WERI-Rb-1 (cell line): ENCODE measurements at regions not wholly inside any gene's neighbourhood (a gene's known extent, or its start where the extent isn't known, plus 50 kb on each side); places are given as distances from the start of the nearest gene placed in this dataset.

Source experiments
- DNase-seq: peaks from one replicate; pipeline ENCODE4 v3.0.0-alpha.2; 2020
- H3K27ac ChIP-seq: fragments of 250-450 bp; sonication (Bioruptor Pico); 2 replicates; pipeline ENCODE4 v1.5.1; 2020; ENCODE audit warnings: mild to moderate bottlenecking, moderate library complexity
- H3K27me3 ChIP-seq: fragments of 250-450 bp; sonication (Bioruptor Pico); 2 replicates; pipeline ENCODE4 v1.5.1; 2021; ENCODE audit warnings: mild to moderate bottlenecking, low read depth, moderate library complexity; ENCODE audit not compliant: insufficient read depth, severe bottlenecking
- H3K36me3 ChIP-seq: fragments of 250-450 bp; sonication (Bioruptor Pico); 2 replicates; pipeline ENCODE4 v1.5.1; 2020; ENCODE audit warnings: mild to moderate bottlenecking, moderate library complexity
- H3K4me3 ChIP-seq: 2 replicates; pipeline ENCODE4 v1.5.1; 2011; ENCODE audit warnings: low read depth, mild to moderate bottlenecking, control low read depth, low read length
- H3K9me3 ChIP-seq: fragments of 250-450 bp; sonication (Bioruptor Pico); 2 replicates; pipeline ENCODE4 v1.5.1; 2021; ENCODE audit warnings: mild to moderate bottlenecking, moderate library complexity; ENCODE audit not compliant: severe bottlenecking
- CTCF ChIP-seq: IDR thresholded peaks from 2 replicates; pipeline ENCODE4 v1.5.1; 2011; ENCODE audit warnings: low read depth, mild to moderate bottlenecking, control low read depth, inconsistent platforms, low read length

- no peak for TF ChIP-seq CTCF
- H3K9me3 ChIP-seq = no peaks in the 10 kb centered on the region
- no peak for DNase-seq
- no peak overlapping the region for H3K4me3 ChIP-seq
- no peaks in the 10 kb centered on the region for H3K27me3 ChIP-seq
- no peak overlapping the region for H3K27ac ChIP-seq
- no peaks in the 10 kb centered on the region for H3K36me3 ChIP-seq
These were observed 221.0 kb downstream of the GLRX3 start for GRCh38 chr10:130357226-130357625.

GRCh38 chr10:130357951-130358350 lies 221.8 kb downstream of the GLRX3 start:
- Histone ChIP-seq H3K4me3 (no peak overlapping the region), H3K36me3 (no peaks in the 10 kb centered on the region), H3K27me3 (no peaks in the 10 kb centered on the region), H3K27ac (no peak overlapping the region), H3K9me3 (no peaks in the 10 kb centered on the region)
- no peak for TF ChIP-seq CTCF
- no peak for DNase-seq

GRCh38 chr10:130358981-130359650 lies 222.9 kb downstream of the GLRX3 start:
- H3K36me3 ChIP-seq = no peaks in the 10 kb centered on the region
- H3K27me3 ChIP-seq = no peaks in the 10 kb centered on the region
- H3K9me3 ChIP-seq = no peaks in the 10 kb centered on the region
- no peak for TF ChIP-seq CTCF
- H3K4me3 ChIP-seq = no peak overlapping the region
- DNase-seq = no peak
- no peak overlapping the region for H3K27ac ChIP-seq

- no peak for TF ChIP-seq CTCF
- no peak overlapping the region for H3K4me3 ChIP-seq
- H3K27ac ChIP-seq = no peak overlapping the region
- DNase-seq = no peak
- no peaks in the 10 kb centered on the region for H3K27me3 ChIP-seq
- no peaks in the 10 kb centered on the region for H3K36me3 ChIP-seq
- no peaks in the 10 kb centered on the region for H3K9me3 ChIP-seq
These were observed 223.5 kb downstream of the GLRX3 start for GRCh38 chr10:130359711-130360110.

GRCh38 chr10:130360826-130361311 lies 224.7 kb downstream of the GLRX3 start:
- Histone ChIP-seq H3K27me3 (no peaks in the 10 kb centered on the region), H3K9me3 (no peaks in the 10 kb centered on the region), H3K27ac (no peak overlapping the region), H3K4me3 (no peak overlapping the region), H3K36me3 (no peaks in the 10 kb centered on the region)
- TF ChIP-seq CTCF = no peak
- no peak for DNase-seq
